Adrenal gland (tissue), 9 donors: ENCODE measurements at regions not wholly inside any gene's neighbourhood (a gene's known extent, or its start where the extent isn't known, plus 50 kb on each side); places are given as distances from the start of the nearest gene placed in this dataset.
A peak's percentile ranks its signal among the peaks of the same experiment; 100 is the strongest.

ENCODE experiments used
- DNase-seq, 7 donors: peaks; one replicate each; pipeline ENCODE4 v3.0.0-alpha.2; 2019 to 2020
- H3K27ac ChIP-seq, 5 donors: fragments of 200-600 bp; sonication (generic) in 4 of 5; 1 replicate in 3 of 5; 2 replicates in 2 of 5; pipeline versions ENCODE4 v1.5.1 to v1.8.0; 2016 to 2020; ENCODE audit warnings: mild to moderate bottlenecking in 1 of 5
- H3K27me3 ChIP-seq: fragments of 200-600 bp; 2 replicates; pipeline ENCODE4 v1.8.0; 2021
- H3K36me3 ChIP-seq, 2 donors: fragments of 200-600 bp; replicated peaks in 1 of 2; 1 replicate in 1 of 2; 2 replicates in 1 of 2; pipeline versions ENCODE4 v1.5.1 to v1.8.0; 2018 to 2022
- H3K4me1 ChIP-seq, 2 donors: fragments of 200-600 bp; replicated peaks in 1 of 2; 1 replicate in 1 of 2; 2 replicates in 1 of 2; pipeline versions ENCODE4 v1.5.1 to v1.8.0; 2018 to 2021
- H3K4me3 ChIP-seq, 4 donors: fragments of 200-600 bp; sonication (generic) in 3 of 4; one replicate each; pipeline ENCODE4 v1.5.1; 2016 to 2018
- H3K9me3 ChIP-seq, 3 donors: fragments of 200-600 bp; sonication (generic) in 1 of 3; replicated peaks in 1 of 3; 1 replicate in 2 of 3; 2 replicates in 1 of 3; pipeline versions ENCODE4 v1.5.1 to v1.8.0; 2016 to 2021
- CTCF ChIP-seq, 6 experiments: fragments of 450-650 bp in 4 of 6; fragments of 200-600 bp in 2 of 6; sonication (generic) in 1 of 6; IDR thresholded peaks; 1 replicate in 5 of 6; 2 replicates in 1 of 6; pipeline versions ENCODE4 v1.5.1 to v1.8.0; 2016 to 2021; ENCODE audit warnings: antibody characterized with exemption in 6 of 6, mild to moderate bottlenecking in 2 of 6, moderate library complexity in 1 of 6
- POLR2A ChIP-seq, 2 donors: fragments of 450-650 bp; IDR thresholded peaks; one replicate each; pipeline ENCODE4 v1.6.1; 2017; ENCODE audit warnings: antibody characterized with exemption in 2 of 2, mild to moderate bottlenecking in 2 of 2, moderate library complexity in 1 of 2
- WGBS, 4 donors: extraction: QIAGEN DNeasy Blood & Tissue Kit in 2 of 4; methylation state at CpG; one replicate each; pipeline versions ENCODE4 v1.1.5 to v1.1.7; 2013 to 2017; 5-methylcytosine and 5-hydroxymethylcytosine counted together
- intact Hi-C, 2 donors: fragments of 100-400 bp; cut with DNase I; formaldehyde crosslinking; loops; one replicate each; pipeline versions ENCODE4 v1.14.1 to v1.15.0; 2022 to 2023
- donor health status: healthy with polysubstance abuse.
- donor health status: Bipolar disorder and iron deficiency.
- donor health status: DM: yes; HTN: yes; CAD: no.
- donor health status: DM: no; HTN: no; CAD: no.
- donor health status: DM: no; HTN: no; CAD: no.

GRCh38 chrX:38929966-38930421 lies 128.7 kb downstream of the MID1IP1 start:
- intact Hi-C loops: no loop called here
- peak overlapping the region in 1 of 5 donors; percentile 25 for H3K27ac ChIP-seq
- H3K4me3 ChIP-seq: no peak overlapping the region
- no peaks in the 10 kb centered on the region for H3K4me1 ChIP-seq
- no peaks in the 10 kb centered on the region for H3K36me3 ChIP-seq
- WGBS, 4 donors: 30 to 63% (median 54%) methylated on average over 2 of the region's 2 CpGs
- H3K9me3 ChIP-seq: no peaks in the 10 kb centered on the region
- H3K27me3 ChIP-seq: no peaks in the 10 kb centered on the region
- DNase-seq: peak in 1 of 7 donors; percentile 3
- TF ChIP-seq CTCF (IDR thresholded peaks at IDR 0.05) (no peak), POLR2A (IDR thresholded peaks at IDR 0.05) (no peak)

- H3K27me3 ChIP-seq: no peaks in the 10 kb centered on the region
- H3K27ac ChIP-seq: peak overlapping the region in 1 of 5 donors; percentile 25
- WGBS, 4 donors: 23 to 97% (median 81%) methylated on average over 2 of the region's 2 CpGs
- H3K9me3 ChIP-seq: no peaks in the 10 kb centered on the region
- H3K4me1 ChIP-seq: no peaks in the 10 kb centered on the region
- DNase-seq: no peak
- intact Hi-C loops: no loop called here
- no peaks in the 10 kb centered on the region for H3K36me3 ChIP-seq
- TF ChIP-seq POLR2A (IDR thresholded peaks at IDR 0.05): no peak
- no peak for TF ChIP-seq CTCF (IDR thresholded peaks at IDR 0.05)
- H3K4me3 ChIP-seq: no peak overlapping the region
These were observed 129.2 kb downstream of the MID1IP1 start for GRCh38 chrX:38930474-38930873.

DNA sequence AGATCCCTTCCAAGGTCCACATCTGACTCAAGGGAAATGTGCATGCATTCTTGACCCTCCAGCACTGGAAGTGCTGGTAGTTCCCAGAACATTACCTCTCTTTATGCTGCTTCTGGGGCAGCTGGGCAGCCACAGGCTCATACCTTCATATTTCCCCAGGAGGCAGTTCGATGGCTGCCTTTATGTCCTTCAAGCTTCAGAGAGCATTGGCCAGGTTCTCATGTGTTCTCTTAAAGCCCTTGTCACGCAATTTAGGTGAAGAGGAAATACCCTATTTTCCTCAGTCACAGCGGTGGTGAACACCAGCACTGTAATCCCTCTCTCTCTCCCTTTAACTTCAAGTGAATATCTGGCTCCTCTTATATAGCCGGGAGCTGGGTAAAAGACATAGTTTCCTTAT lies 134.3 kb downstream of the MID1IP1 start:
- Histone ChIP-seq H3K36me3 (no peaks in the 10 kb centered on the region), H3K27ac (no peak overlapping the region), H3K4me3 (no peak overlapping the region), H3K4me1 (no peaks in the 10 kb centered on the region), H3K9me3 (no peaks in the 10 kb centered on the region), H3K27me3 (no peaks in the 10 kb centered on the region)
- intact Hi-C loops: no loop called here
- no peak for DNase-seq
- 81 to 95% (median 90%) methylated on average over 4 of the region's 4 CpGs for WGBS, 4 donors
- TF ChIP-seq POLR2A (IDR thresholded peaks at IDR 0.05): no peak

- Histone ChIP-seq H3K27ac (no peak overlapping the region), H3K36me3 (no peaks in the 10 kb centered on the region), H3K4me3 (no peak overlapping the region), H3K27me3 (no peaks in the 10 kb centered on the region), H3K9me3 (no peaks in the 10 kb centered on the region), H3K4me1 (no peaks in the 10 kb centered on the region)
- intact Hi-C loops: no loop called here
- DNase-seq: peak in 2 of 7 donors; percentile 15 to 18
- TF ChIP-seq CTCF (IDR thresholded peaks at IDR 0.05) (no peak), POLR2A (IDR thresholded peaks at IDR 0.05) (no peak)
These were observed 136.1 kb downstream of the MID1IP1 start for GRCh38 chrX:38937400-38937799.

GRCh38 chrX:38937926-38938325 lies 136.7 kb downstream of the MID1IP1 start:
- TF ChIP-seq CTCF (IDR thresholded peaks at IDR 0.05) (no peak), POLR2A (IDR thresholded peaks at IDR 0.05) (no peak)
- H3K27me3 ChIP-seq: no peaks in the 10 kb centered on the region
- no peaks in the 10 kb centered on the region for H3K9me3 ChIP-seq
- WGBS, 4 donors: 49 to 87% (median 63%) methylated on average over 3 of the region's 3 CpGs
- no peaks in the 10 kb centered on the region for H3K36me3 ChIP-seq
- no peak for DNase-seq
- no peak overlapping the region for H3K27ac ChIP-seq
- H3K4me3 ChIP-seq: no peak overlapping the region
- no peaks in the 10 kb centered on the region for H3K4me1 ChIP-seq
- intact Hi-C loops: no loop called here
